PC-9 (cell line): ENCODE measurements at regions not wholly inside any gene's neighbourhood (a gene's known extent, or its start where the extent isn't known, plus 50 kb on each side); places are given as distances from the start of the nearest gene placed in this dataset.

Experiments used
- BruUV-seq: library from RNA; stranded (reverse); fragments of 400-500 nt; replicated peaks from 2 replicates; lab custom pipeline; 2021; lab: Mats Ljungman, UMichigan
- CTCF ChIA-PET: fragments of 300-600 bp; sonication (Branson Sonifier 250); formaldehyde crosslinking; loops from one replicate; lab custom pipeline; 2022; ENCODE audit warnings: antibody characterized with exemption; lab: Charles Lee
- POLR2A ChIA-PET: fragments of 300-600 bp; sonication (Branson Sonifier 250); formaldehyde crosslinking; loops from one replicate; lab custom pipeline; 2022; ENCODE audit warnings: antibody characterized with exemption; ENCODE audit not compliant: unreplicated experiment; lab: Charles Lee
- DNase-seq, 2 experiments: peaks; one replicate each; pipeline versions ENCODE4 v3.0.0 to v3.0.0-alpha.2; 2015 to 2022; ENCODE audit warnings: mixed read lengths in 1 of 2
- H2AFZ ChIP-seq: fragments of 200-600 bp; sonication (generic); 2 replicates; pipeline ENCODE4 v1.8.1; 2017; ENCODE audit warnings: antibody characterized with exemption
- H3F3A ChIP-seq: fragments of 200-600 bp; sonication (generic); 2 replicates; pipeline ENCODE4 v1.8.1; 2017; ENCODE audit warnings: antibody characterized with exemption, mild to moderate bottlenecking, low read depth; ENCODE audit not compliant: insufficient read depth
- H3K27ac ChIP-seq: fragments of 200-600 bp; sonication (generic); 2 replicates; pipeline ENCODE4 v1.6.1; 2016; ENCODE audit warnings: mixed run types
- H3K27me3 ChIP-seq: fragments of 200-600 bp; sonication (generic); 2 replicates; pipeline ENCODE4 v1.6.1; 2016; ENCODE audit warnings: low read depth, mixed run types; ENCODE audit not compliant: insufficient read depth
- H3K36me3 ChIP-seq: fragments of 200-600 bp; sonication (generic); 2 replicates; pipeline ENCODE4 v1.6.1; 2016; ENCODE audit warnings: low read depth, mixed run types
- H3K4me1 ChIP-seq: fragments of 200-600 bp; sonication (generic); replicated peaks from 2 replicates; pipeline ENCODE4 v1.6.1; 2016; ENCODE audit warnings: mixed run types; ENCODE audit not compliant: insufficient read depth
- H3K4me2 ChIP-seq: fragments of 200-600 bp; sonication (generic); 2 replicates; pipeline ENCODE4 v1.6.1; 2017; ENCODE audit warnings: mixed run types
- H3K4me3 ChIP-seq: fragments of 200-600 bp; sonication (generic); 2 replicates; pipeline ENCODE4 v1.6.1; 2016; ENCODE audit warnings: mixed run types
- H3K79me2 ChIP-seq: fragments of 200-600 bp; sonication (generic); 2 replicates; pipeline ENCODE4 v1.6.1; 2017; ENCODE audit warnings: low read depth, mixed run types
- H3K9me2 ChIP-seq: fragments of 200-600 bp; sonication (generic); 2 replicates; pipeline ENCODE4 v1.8.1; 2017; ENCODE audit warnings: mild to moderate bottlenecking; ENCODE audit not compliant: insufficient read depth
- H3K9me3 ChIP-seq: fragments of 200-600 bp; sonication (generic); 2 replicates; pipeline ENCODE4 v1.8.1; 2016; ENCODE audit warnings: low read depth; ENCODE audit not compliant: insufficient read depth
- H4K20me1 ChIP-seq: fragments of 200-600 bp; sonication (generic); 2 replicates; pipeline ENCODE4 v1.8.1; 2017; ENCODE audit not compliant: insufficient read depth
- EZH2 ChIP-seq: fragments of 200-600 bp; sonication (generic); IDR thresholded peaks from 2 replicates; pipeline ENCODE4 v1.8.0; 2017; ENCODE audit warnings: antibody characterized with exemption, low read depth
- intact Hi-C: fragments of 100-400 bp; cut with micrococcal nuclease; formaldehyde crosslinking; loops from one replicate; pipeline ENCODE4 v1.10.0; 2022; ENCODE audit not compliant: unreplicated experiment
- TF ChIP-seq, protein P1 (sequence below): fragments of 200-600 bp; sonication (generic); conservative IDR thresholded peaks from 2 replicates; pipeline ENCODE4 v1.6.1; 2017; ENCODE audit warnings: mixed run types, antibody characterized with exemption, mild to moderate bottlenecking, moderate library complexity

DNA sequence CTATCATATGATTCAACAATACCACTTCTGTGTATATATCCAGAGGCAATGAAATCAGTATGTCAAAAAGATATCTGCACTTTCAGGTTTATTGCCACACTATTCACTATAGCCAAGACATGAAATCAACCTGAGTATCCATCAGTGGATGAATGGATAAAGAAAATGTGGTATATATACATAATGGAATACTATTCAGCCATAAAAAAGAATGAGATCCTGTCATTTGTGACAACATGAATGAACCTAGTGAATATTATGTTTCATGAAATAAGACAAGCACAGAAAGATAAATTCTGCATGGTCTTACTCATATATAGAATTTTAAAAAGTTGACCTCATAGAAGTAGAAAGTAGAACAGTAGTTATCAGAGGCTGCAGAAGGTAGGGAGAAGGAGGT is 281.1 kb downstream of the BAMBI start:
- BruUV-seq, result no TSS peak
- H3K9me2 ChIP-seq, result no peaks in the 10 kb centered on the region
- H2AFZ ChIP-seq, result no peak overlapping the region
- no peak for DNase-seq
- H3K36me3 ChIP-seq, result no peaks in the 10 kb centered on the region
- no peaks in the 10 kb centered on the region for H3K79me2 ChIP-seq
- TF ChIP-seq, protein P1, sequence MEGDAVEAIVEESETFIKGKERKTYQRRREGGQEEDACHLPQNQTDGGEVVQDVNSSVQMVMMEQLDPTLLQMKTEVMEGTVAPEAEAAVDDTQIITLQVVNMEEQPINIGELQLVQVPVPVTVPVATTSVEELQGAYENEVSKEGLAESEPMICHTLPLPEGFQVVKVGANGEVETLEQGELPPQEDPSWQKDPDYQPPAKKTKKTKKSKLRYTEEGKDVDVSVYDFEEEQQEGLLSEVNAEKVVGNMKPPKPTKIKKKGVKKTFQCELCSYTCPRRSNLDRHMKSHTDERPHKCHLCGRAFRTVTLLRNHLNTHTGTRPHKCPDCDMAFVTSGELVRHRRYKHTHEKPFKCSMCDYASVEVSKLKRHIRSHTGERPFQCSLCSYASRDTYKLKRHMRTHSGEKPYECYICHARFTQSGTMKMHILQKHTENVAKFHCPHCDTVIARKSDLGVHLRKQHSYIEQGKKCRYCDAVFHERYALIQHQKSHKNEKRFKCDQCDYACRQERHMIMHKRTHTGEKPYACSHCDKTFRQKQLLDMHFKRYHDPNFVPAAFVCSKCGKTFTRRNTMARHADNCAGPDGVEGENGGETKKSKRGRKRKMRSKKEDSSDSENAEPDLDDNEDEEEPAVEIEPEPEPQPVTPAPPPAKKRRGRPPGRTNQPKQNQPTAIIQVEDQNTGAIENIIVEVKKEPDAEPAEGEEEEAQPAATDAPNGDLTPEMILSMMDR, result no peak
- TF ChIP-seq EZH2, result no peak
- intact Hi-C loops, result no loop called here
- H3K4me2 ChIP-seq, result no peak overlapping the region
- no peaks in the 10 kb centered on the region for H3F3A ChIP-seq
- CTCF ChIA-PET, result no interaction called here
- no peaks in the 10 kb centered on the region for H4K20me1 ChIP-seq
- no peak overlapping the region for H3K4me3 ChIP-seq
- no peaks in the 10 kb centered on the region for H3K4me1 ChIP-seq
- no peaks in the 10 kb centered on the region for H3K9me3 ChIP-seq
- POLR2A ChIA-PET, result no interaction called here
- no peaks in the 10 kb centered on the region for H3K27me3 ChIP-seq
- H3K27ac ChIP-seq, result no peak overlapping the region

- intact Hi-C loops, result no loop called here
- Histone ChIP-seq H3K79me2 (no peaks in the 10 kb centered on the region), H2AFZ (no peak overlapping the region), H3K4me3 (no peak overlapping the region), H3K36me3 (no peaks in the 10 kb centered on the region), H3K9me2 (no peaks in the 10 kb centered on the region), H3F3A (no peaks in the 10 kb centered on the region), H4K20me1 (no peaks in the 10 kb centered on the region), H3K4me1 (no peaks in the 10 kb centered on the region), H3K27me3 (no peaks in the 10 kb centered on the region), H3K9me3 (no peaks in the 10 kb centered on the region), H3K27ac (no peak overlapping the region), H3K4me2 (no peak overlapping the region)
- BruUV-seq, result no TSS peak
- CTCF ChIA-PET, result no interaction called here
- TF ChIP-seq, protein P1, result no peak
- DNase-seq, result no peak
- POLR2A ChIA-PET, result no interaction called here
Measured at GRCh38 chr10:28959850-28960501, 282.7 kb downstream of the BAMBI start.

GRCh38 chr10:28962768-28963167 is 285.4 kb downstream of the BAMBI start:
- intact Hi-C loops, result no loop called here
- TF ChIP-seq, protein P1, result no peak
- no peak for TF ChIP-seq EZH2
- Histone ChIP-seq H3K9me3 (no peaks in the 10 kb centered on the region), H4K20me1 (no peaks in the 10 kb centered on the region), H3K36me3 (no peaks in the 10 kb centered on the region), H3K4me1 (no peaks in the 10 kb centered on the region), H3K27ac (no peak overlapping the region), H3K4me2 (no peak overlapping the region), H2AFZ (no peak overlapping the region), H3K9me2 (no peaks in the 10 kb centered on the region), H3K4me3 (no peak overlapping the region), H3K27me3 (no peaks in the 10 kb centered on the region), H3K79me2 (no peaks in the 10 kb centered on the region), H3F3A (no peaks in the 10 kb centered on the region)
- ChIA-PET POLR2A (no interaction called here), CTCF (no interaction called here)
- no peak for DNase-seq
- BruUV-seq, result no TSS peak
